ENCODE measurements at regions not wholly inside any gene's neighbourhood (a gene's known extent, or its start where the extent isn't known, plus 50 kb on each side); places are given as distances from the start of the nearest gene placed in this dataset.

DNA sequence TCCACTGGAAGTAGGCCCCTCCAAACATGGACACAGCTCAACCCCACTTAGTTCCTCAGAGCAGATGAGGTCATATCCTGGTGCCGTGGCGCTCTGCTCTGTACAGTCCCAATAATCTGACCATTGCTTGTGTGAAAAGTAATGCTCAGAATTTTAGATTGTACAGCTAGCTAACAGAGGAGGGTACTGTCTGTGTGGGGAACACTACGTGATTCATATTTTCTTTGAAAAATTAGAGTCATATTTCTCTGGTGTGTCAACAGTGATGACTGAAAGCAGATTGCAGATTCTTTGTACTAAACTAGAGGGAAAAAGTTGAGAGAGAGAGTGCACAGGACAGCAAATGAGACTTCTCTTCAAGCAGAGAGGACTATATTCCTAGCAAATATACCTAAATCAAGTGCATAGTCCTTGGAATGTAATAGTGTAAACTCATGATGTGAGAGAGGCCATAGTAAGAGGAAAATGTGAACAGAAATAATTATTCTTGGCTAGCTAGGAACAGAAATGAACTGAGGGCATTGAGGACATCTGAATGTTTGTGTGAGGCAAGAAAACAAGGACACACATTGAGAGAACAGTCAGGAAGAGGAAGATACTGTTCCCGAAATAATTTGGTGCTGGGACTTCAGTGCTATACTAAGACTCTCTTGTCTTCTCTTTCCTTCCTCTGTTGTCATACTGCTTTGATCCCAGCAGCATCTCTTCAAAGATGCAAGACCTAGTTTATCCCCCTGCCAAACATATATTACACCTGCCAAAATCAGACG is 157.0 kb upstream of the RND3 start:
- no peak for TF ChIP-seq ESRRG (CRISPR knock-in tag; IDR thresholded peaks at IDR 0.05)
- TF ChIP-seq ISL1 (CRISPR knock-in tag; IDR thresholded peaks at IDR 0.05), result no peak
